ENCODE measurements at regions not wholly inside any gene's neighbourhood (a gene's known extent, or its start where the extent isn't known, plus 50 kb on each side); places are given as distances from the start of the nearest gene placed in this dataset.

GRCh38 chr2:8391584-8391983 is 290.3 kb upstream of the ID2 start:
- Histone ChIP-seq H3K27me3 (ENCODE audit: control insufficient read depth in 4 of 4, insufficient read depth in 4 of 4, low read length in 3 of 4) (no peaks in the 10 kb centered on the region), H3K9me3 (ENCODE audit: control insufficient read depth in 4 of 4, low read length in 3 of 4) (no peaks in the 10 kb centered on the region), H3K36me3 (ENCODE audit: control insufficient read depth in 4 of 4, insufficient read depth in 3 of 4, low read depth in 1 of 4, low read length in 3 of 4) (no peaks in the 10 kb centered on the region), H3K4me1 (ENCODE audit: control insufficient read depth in 4 of 4, insufficient read depth in 4 of 4, low read length in 3 of 4) (peaks cover 0 to 19% (median 9%) of the 10 kb centered on the region in 4 donors), H3K9ac (ENCODE audit: low read depth in 1 of 2, low read length in 2 of 2) (no peak overlapping the region), H3K4me3 (ENCODE audit: low read depth in 1 of 3, low read length in 3 of 3) (no peak overlapping the region), H3K27ac (ENCODE audit: low read depth in 1 of 2, low read length in 2 of 2) (no peak overlapping the region)
- TF ChIP-seq CTCF (IDR thresholded peaks at IDR 0.05; ENCODE audit: low read depth, low read length, missing input control): no peak
- TF ChIP-seq GABPA (IDR thresholded peaks at IDR 0.05 in 1 of 2, conservative IDR thresholded peaks at IDR 0.05 in 1 of 2): no peak
- no peak for TF ChIP-seq ZBTB33 (IDR thresholded peaks at IDR 0.05)
- TF ChIP-seq MAX (IDR thresholded peaks at IDR 0.05): no peak
- no peak for TF ChIP-seq TAF1 (conservative IDR thresholded peaks at IDR 0.05)
- TF ChIP-seq YY1 (IDR thresholded peaks at IDR 0.05): no peak
- no peak for TF ChIP-seq FOXA1 (IDR thresholded peaks at IDR 0.05)
- TF ChIP-seq HNF4G (IDR thresholded peaks at IDR 0.05): no peak
- TF ChIP-seq REST (IDR thresholded peaks at IDR 0.05): no peak
- no peak for TF ChIP-seq EGR1 (IDR thresholded peaks at IDR 0.05; ENCODE audit: low read depth in 2 of 2)
- no peak for TF ChIP-seq HNF4A (conservative IDR thresholded peaks at IDR 0.05)
- TF ChIP-seq SP1 (IDR thresholded peaks at IDR 0.05): no peak
- no peak for TF ChIP-seq NR2F2 (IDR thresholded peaks at IDR 0.05)
- TF ChIP-seq ATF3 (IDR thresholded peaks at IDR 0.05): no peak
- no peak for TF ChIP-seq JUND (IDR thresholded peaks at IDR 0.05)
- TF ChIP-seq RAD21 (IDR thresholded peaks at IDR 0.05): no peak
- no peak for TF ChIP-seq RXRA (IDR thresholded peaks at IDR 0.05)
- TF ChIP-seq FOXA2 (IDR thresholded peaks at IDR 0.05): no peak
- DNase-seq (ENCODE audit: low spot score): no peak
- WGBS: 97% methylated on average over 3 of the region's 3 CpGs
